Panc1 (cell line): ENCODE measurements at regions not wholly inside any gene's neighbourhood (a gene's known extent, or its start where the extent isn't known, plus 50 kb on each side); places are given as distances from the start of the nearest gene placed in this dataset.

Source experiments
- ATAC-seq: fragments of 200-7000 bp; cut with Tn5 transposase; 2 replicates; pipeline ENCODE4 v1.9.1; 2020; ENCODE audit warnings: mild to moderate bottlenecking, moderate library complexity
- BruUV-seq: library from RNA; stranded (reverse); fragments of 400-500 nt; replicated peaks from 2 replicates; lab custom pipeline; 2021; lab: Mats Ljungman, UMichigan
- CTCF ChIA-PET: fragments of 300-600 bp; sonication (Branson Sonifier 250); formaldehyde crosslinking; loops from one replicate; lab custom pipeline; 2022; ENCODE audit warnings: antibody characterized with exemption; lab: Charles Lee
- POLR2A ChIA-PET: fragments of 300-600 bp; sonication (Branson Sonifier 250); formaldehyde crosslinking; loops from one replicate; lab custom pipeline; 2022; ENCODE audit warnings: antibody characterized with exemption; lab: Charles Lee
- DNase-seq: peaks from one replicate; pipeline ENCODE4 v3.0.0-alpha.2; 2010; ENCODE audit warnings: low read depth, low spot score
- H3K27ac ChIP-seq: 2 replicates; pipeline ENCODE4 v1.5.1; 2011; ENCODE audit warnings: mild to moderate bottlenecking, low read length, inconsistent platforms
- H3K27me3 ChIP-seq: fragments of 200-500 bp; sonication (Bioruptor generic); 2 replicates; pipeline ENCODE4 v1.6.0; 2014; ENCODE audit warnings: low read length, inconsistent platforms; ENCODE audit not compliant: control insufficient read depth, insufficient read depth
- H3K36me3 ChIP-seq: fragments of 200-500 bp; sonication (Bioruptor generic); 2 replicates; pipeline ENCODE4 v1.5.1; 2014; ENCODE audit warnings: inconsistent platforms, mild to moderate bottlenecking, low read length, moderate library complexity; ENCODE audit not compliant: control insufficient read depth, insufficient read depth
- H3K4me1 ChIP-seq: 2 replicates; pipeline ENCODE4 v1.5.1; 2011; ENCODE audit warnings: inconsistent platforms, mild to moderate bottlenecking, low read length, moderate library complexity; ENCODE audit not compliant: control insufficient read depth, insufficient read depth
- H3K4me3 ChIP-seq, 2 experiments: 2 replicates each; pipeline ENCODE4 v1.5.1; 2011 to 2012; ENCODE audit warnings: low read depth in 2 of 2, low read length in 2 of 2, mild to moderate bottlenecking in 2 of 2, inconsistent platforms in 1 of 2, moderate library complexity in 1 of 2
- H3K9me3 ChIP-seq: fragments of 200-500 bp; sonication (Bioruptor generic); 2 replicates; pipeline ENCODE4 v1.5.1; 2014; ENCODE audit warnings: low read depth, mild to moderate bottlenecking, inconsistent platforms, low read length, moderate library complexity; ENCODE audit not compliant: control insufficient read depth, insufficient read depth
- POLR2AphosphoS5 ChIP-seq: IDR thresholded peaks from 2 replicates; pipeline ENCODE4 v1.6.1; 2012; ENCODE audit warnings: mild to moderate bottlenecking, low read depth, low read length, moderate library complexity
- REST ChIP-seq, 2 experiments: IDR thresholded peaks; 2 replicates each; pipeline ENCODE4 v1.6.1; 2011 to 2012; ENCODE audit warnings: low read depth in 2 of 2, control low read depth in 1 of 2, low read length in 1 of 2, mild to moderate bottlenecking in 1 of 2, moderate library complexity in 1 of 2; ENCODE audit not compliant: insufficient read depth in 1 of 2
- SIN3A ChIP-seq: IDR thresholded peaks from 2 replicates; pipeline ENCODE4 v1.6.1; 2012; ENCODE audit warnings: low read depth, mild to moderate bottlenecking, low read length, moderate library complexity, borderline replicate concordance; ENCODE audit not compliant: insufficient read depth
- TCF7L2 ChIP-seq: IDR thresholded peaks from 2 replicates; pipeline ENCODE4 v1.6.1; 2011; ENCODE audit warnings: mild to moderate bottlenecking, low read depth, low read length, inconsistent platforms
- in situ Hi-C: cut with HindIII; loops from 2 replicates; pipeline ENCODE4 v1.10.0; 2016; ENCODE audit warnings: low sequenced_read_pairs, low pct_unique_long_range_greater_than_20kb
- intact Hi-C: fragments of 100-400 bp; cut with micrococcal nuclease; formaldehyde crosslinking; loops from one replicate; pipeline ENCODE4 v1.10.0; 2022; ENCODE audit not compliant: unreplicated experiment
- TF ChIP-seq, protein P1 (sequence below): fragments of 450-650 bp; IDR thresholded peaks from 2 replicates; pipeline ENCODE4 v1.5.1; 2017; ENCODE audit warnings: mild to moderate bottlenecking

DNA sequence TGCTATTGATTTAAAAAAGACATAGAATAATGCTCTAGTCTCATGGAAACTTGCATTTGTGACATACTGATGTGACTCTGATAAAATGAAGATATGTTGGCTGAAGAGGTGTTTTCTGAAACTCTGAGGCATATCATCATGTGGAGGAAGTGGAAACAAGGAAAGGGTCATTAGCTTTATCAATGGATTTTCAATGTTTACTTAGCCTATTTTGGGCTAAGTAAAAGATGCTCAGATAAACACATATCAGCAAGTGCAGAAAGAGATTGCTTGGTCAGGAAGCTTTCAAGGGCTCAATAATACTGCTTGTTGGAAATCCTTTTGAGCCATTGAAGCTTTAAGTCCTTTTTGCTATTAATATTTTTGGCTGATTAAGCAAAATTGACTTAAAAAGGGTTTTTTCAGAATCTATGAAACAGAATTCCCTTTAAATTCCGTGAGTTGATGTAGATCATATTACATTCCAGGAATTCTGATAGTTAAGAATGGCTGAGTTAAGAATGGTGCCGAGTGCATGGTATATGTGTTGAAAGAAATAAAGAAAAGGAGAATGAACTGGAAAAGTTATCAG is 952.8 kb upstream of the SPRY2 start:
- TF ChIP-seq, protein P1, sequence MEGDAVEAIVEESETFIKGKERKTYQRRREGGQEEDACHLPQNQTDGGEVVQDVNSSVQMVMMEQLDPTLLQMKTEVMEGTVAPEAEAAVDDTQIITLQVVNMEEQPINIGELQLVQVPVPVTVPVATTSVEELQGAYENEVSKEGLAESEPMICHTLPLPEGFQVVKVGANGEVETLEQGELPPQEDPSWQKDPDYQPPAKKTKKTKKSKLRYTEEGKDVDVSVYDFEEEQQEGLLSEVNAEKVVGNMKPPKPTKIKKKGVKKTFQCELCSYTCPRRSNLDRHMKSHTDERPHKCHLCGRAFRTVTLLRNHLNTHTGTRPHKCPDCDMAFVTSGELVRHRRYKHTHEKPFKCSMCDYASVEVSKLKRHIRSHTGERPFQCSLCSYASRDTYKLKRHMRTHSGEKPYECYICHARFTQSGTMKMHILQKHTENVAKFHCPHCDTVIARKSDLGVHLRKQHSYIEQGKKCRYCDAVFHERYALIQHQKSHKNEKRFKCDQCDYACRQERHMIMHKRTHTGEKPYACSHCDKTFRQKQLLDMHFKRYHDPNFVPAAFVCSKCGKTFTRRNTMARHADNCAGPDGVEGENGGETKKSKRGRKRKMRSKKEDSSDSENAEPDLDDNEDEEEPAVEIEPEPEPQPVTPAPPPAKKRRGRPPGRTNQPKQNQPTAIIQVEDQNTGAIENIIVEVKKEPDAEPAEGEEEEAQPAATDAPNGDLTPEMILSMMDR, result no peak
- TF ChIP-seq SIN3A (no peak), TCF7L2 (no peak), POLR2AphosphoS5 (no peak), REST (IDR thresholded peaks at IDR 0.05; ENCODE audit: insufficient read depth in 1 of 2, low read depth in 2 of 2, low read length in 1 of 2) (no peak)
- ATAC-seq (no peak), DNase-seq (no peak)
- Histone ChIP-seq H3K27me3 (no peaks in the 10 kb centered on the region), H3K4me1 (no peaks in the 10 kb centered on the region), H3K4me3 (no peak overlapping the region), H3K9me3 (no peaks in the 10 kb centered on the region), H3K27ac (no peak overlapping the region), H3K36me3 (no peaks in the 10 kb centered on the region)
- intact Hi-C loops, result no loop called here
- BruUV-seq, result no TSS peak
- in situ Hi-C loops, result no loop called here
- CTCF ChIA-PET, result no interaction called here
- POLR2A ChIA-PET, result no interaction called here

DNA sequence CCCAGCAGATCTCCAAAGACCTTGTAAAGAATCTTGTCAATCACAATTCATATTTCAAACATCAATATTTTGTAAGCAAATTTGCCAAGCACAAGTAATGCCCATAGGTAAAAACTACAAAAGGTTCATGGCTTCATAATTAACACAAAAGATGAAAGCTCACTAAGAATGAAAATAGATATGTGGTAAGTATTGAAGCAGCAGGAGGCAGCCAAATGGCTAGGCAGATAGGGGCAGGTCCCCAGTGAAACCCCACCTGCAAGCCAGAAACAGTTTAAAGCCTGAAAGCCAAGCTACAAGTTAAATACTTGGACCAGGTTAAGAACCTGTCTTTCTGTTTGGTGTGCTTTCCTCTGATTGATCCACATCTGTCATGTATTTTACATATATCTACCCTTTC is 942.6 kb upstream of the SPRY2 start:
- Histone ChIP-seq H3K4me1 (no peaks in the 10 kb centered on the region), H3K9me3 (no peaks in the 10 kb centered on the region), H3K27me3 (no peaks in the 10 kb centered on the region), H3K27ac (no peak overlapping the region), H3K36me3 (no peaks in the 10 kb centered on the region), H3K4me3 (no peak overlapping the region)
- CTCF ChIA-PET, result no interaction called here
- POLR2A ChIA-PET, result no interaction called here
- TF ChIP-seq TCF7L2, result no peak
- TF ChIP-seq REST (IDR thresholded peaks at IDR 0.05; ENCODE audit: insufficient read depth in 1 of 2, low read depth in 2 of 2, low read length in 1 of 2), result no peak
- TF ChIP-seq, protein P1, result no peak
- TF ChIP-seq POLR2AphosphoS5, result no peak
- no peak for TF ChIP-seq SIN3A
- ATAC-seq, result no peak
- DNase-seq, result no peak
- in situ Hi-C loops (no loop called here), intact Hi-C loops (no loop called here)
- no TSS peak for BruUV-seq
